Activated T-helper 1 cell treated with anti-CD3 and anti-CD28 coated beads, Interleukin-12 subunit alpha, Interleukin-12 subunit beta, Interleukin-2, Interleukin-4 antibody, amounts not matched to agents 30 ng/mL and 10 ng/mL and 1 ng/mL, durations not matched to agents 14 hours and 24 hours and 36 hours (primary cell): ENCODE measurements at regions not wholly inside any gene's neighbourhood (a gene's known extent, or its start where the extent isn't known, plus 50 kb on each side); places are given as distances from the start of the nearest gene placed in this dataset.
"Not testable (repeated sequence)": the region's sequence is repeated elsewhere in the genome, so short reads cannot be mapped to it uniquely, and the experiment has no call there.

Source experiments
- DNase-seq: peaks from one replicate; pipeline ENCODE4 v3.0.0; 2021; ENCODE audit warnings: low spot score
- H3K27ac Mint-ChIP-seq: one replicate; pipeline ENCODE4 v1.8.0; 2021; ENCODE audit warnings: mild to moderate bottlenecking, mixed read lengths
- H3K27me3 Mint-ChIP-seq: one replicate; pipeline ENCODE4 v1.8.0; 2022; ENCODE audit warnings: mild to moderate bottlenecking, moderate library complexity, mixed read lengths; ENCODE audit not compliant: insufficient read depth
- H3K36me3 Mint-ChIP-seq: one replicate; pipeline ENCODE4 v1.8.0; 2021; ENCODE audit warnings: low read depth, mixed read lengths
- H3K4me1 Mint-ChIP-seq: one replicate; pipeline ENCODE4 v1.8.0; 2021; ENCODE audit warnings: low read depth, mixed read lengths
- H3K4me3 Mint-ChIP-seq: one replicate; pipeline ENCODE4 v1.8.0; 2021; ENCODE audit warnings: mild to moderate bottlenecking, moderate library complexity, mixed read lengths
- H3K9me3 Mint-ChIP-seq: one replicate; pipeline ENCODE4 v1.8.0; 2021; ENCODE audit warnings: mixed read lengths
- intact Hi-C: fragments of 100-400 bp; cut with micrococcal nuclease; formaldehyde crosslinking; loops from one replicate; pipeline ENCODE4 v1.15.1; 2024

DNA sequence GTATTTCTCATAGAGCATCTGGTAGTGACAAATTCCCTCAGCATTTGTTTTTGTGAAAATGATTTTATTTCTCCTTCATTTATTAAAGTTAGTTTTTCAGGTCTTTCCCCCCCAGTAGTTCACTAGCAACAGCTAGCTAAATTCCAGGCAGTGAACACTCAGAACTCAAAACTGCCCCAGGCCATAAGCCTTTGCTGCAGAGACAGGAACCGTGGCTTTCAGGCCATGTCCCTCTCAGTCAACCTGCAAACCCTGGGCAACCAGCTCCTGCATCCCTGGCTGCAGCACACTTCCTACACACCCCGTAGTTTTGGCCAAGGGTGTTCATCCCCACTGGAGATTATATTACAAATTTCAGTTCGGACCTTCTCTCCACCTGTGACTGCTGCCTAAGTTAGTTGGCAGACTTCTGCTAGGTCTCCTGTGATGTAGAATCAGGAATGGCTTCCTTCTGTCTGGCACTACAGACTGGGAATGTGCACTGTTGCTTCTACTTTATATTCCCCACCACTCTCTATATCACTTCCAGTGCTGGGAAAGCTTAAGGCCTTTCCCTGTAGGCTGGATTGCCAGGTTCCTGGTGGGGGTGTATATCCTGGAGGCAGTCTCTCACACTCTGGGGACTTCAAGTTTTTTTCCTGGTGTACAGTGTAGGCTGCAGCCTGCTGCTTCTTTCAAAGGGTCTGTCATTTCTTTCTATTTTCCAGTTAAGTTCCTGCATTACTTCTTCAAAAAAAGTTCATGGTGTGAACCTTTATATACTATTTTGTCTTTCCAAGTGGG is 924.4 kb upstream of the LRFN5 start:
- no peaks in the 10 kb centered on the region for H3K27me3 Mint-ChIP-seq
- no peak overlapping the region for H3K27ac Mint-ChIP-seq
- no peaks in the 10 kb centered on the region for H3K4me1 Mint-ChIP-seq
- H3K9me3 Mint-ChIP-seq: peaks cover 15% of the 10 kb centered on the region
- H3K36me3 Mint-ChIP-seq: no peaks in the 10 kb centered on the region
- DNase-seq: no peak
- no peak overlapping the region for H3K4me3 Mint-ChIP-seq
- intact Hi-C loops: no loop called here

DNA sequence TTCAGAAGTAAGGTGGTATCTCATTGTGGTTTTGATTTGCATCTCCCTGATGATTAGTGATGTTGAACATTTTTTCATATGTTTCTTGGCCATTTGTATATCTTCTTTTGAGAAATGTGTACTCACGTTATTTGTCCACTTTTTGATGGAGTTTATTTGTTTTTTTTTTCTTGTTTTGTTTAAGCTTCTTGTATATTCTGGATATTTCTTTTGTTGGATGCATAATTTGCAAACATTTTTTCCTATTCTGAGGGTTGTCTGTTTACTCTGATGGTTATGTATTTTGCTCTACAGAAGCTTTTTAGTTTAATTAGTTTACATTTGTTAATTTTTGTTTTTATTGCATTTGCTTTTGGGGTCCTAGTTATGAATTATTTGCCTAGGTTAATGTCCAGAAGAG is 927.4 kb upstream of the LRFN5 start:
- H3K4me1 Mint-ChIP-seq: no peaks in the 10 kb centered on the region
- H3K9me3 Mint-ChIP-seq: peaks cover 18% of the 10 kb centered on the region
- no peaks in the 10 kb centered on the region for H3K36me3 Mint-ChIP-seq
- H3K27me3 Mint-ChIP-seq: no peaks in the 10 kb centered on the region
- intact Hi-C loops: no loop called here
- DNase-seq: no peak
- H3K27ac Mint-ChIP-seq: no peak overlapping the region
- H3K4me3 Mint-ChIP-seq: no peak overlapping the region

DNA sequence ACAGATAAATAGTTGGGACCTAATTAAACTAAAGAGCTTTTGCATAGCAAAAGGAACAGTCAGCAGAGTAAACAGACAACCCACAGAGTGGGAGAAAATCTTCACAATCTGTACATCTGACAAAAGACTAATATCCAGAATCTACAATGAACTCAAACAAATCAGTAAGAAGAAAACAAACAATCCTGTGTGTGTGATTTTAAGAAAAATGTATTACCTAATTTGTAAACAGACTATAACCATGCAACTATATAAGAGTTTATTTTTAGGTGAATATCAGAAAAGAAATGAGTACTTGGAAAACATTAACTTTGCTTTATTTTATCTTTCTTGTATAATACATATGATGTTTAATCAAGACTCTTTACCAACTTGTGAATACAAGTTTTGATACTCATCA is 929.5 kb upstream of the LRFN5 start:
- intact Hi-C loops, H3K36me3 Mint-ChIP-seq: not testable (repeated sequence)

DNA sequence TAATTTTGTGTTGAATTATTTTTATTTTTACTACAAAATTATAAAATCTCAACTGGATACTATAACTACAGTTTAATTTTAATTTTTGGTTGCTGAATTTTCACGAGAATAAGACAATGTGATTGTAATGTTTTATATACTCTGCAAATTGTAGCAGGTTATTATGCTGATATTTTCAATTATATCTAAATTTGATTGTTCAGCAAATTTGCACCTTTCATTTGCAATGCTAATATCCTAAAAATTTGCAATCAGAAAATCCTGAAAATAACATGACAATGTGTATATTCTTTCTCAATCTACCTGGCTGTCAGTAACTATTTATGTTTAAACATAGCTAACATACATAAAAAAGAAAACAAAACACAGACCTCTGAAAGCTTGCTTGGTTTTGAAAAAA is 932.2 kb upstream of the LRFN5 start:
- Mint-ChIP-seq H3K27ac (no peak overlapping the region), H3K9me3 (peaks cover 15% of the 10 kb centered on the region), H3K4me1 (no peaks in the 10 kb centered on the region), H3K27me3 (no peaks in the 10 kb centered on the region), H3K36me3 (no peaks in the 10 kb centered on the region), H3K4me3 (no peak overlapping the region)
- intact Hi-C loops: no loop called here
- no peak for DNase-seq

More for the DNA sequence above, 929.5 kb upstream of the LRFN5 start:
- H3K27me3 Mint-ChIP-seq, DNase-seq, H3K4me3 Mint-ChIP-seq, H3K4me1 Mint-ChIP-seq, H3K27ac Mint-ChIP-seq: not testable (repeated sequence)
- H3K9me3 Mint-ChIP-seq: peaks cover 22% of the 10 kb centered on the region

DNA sequence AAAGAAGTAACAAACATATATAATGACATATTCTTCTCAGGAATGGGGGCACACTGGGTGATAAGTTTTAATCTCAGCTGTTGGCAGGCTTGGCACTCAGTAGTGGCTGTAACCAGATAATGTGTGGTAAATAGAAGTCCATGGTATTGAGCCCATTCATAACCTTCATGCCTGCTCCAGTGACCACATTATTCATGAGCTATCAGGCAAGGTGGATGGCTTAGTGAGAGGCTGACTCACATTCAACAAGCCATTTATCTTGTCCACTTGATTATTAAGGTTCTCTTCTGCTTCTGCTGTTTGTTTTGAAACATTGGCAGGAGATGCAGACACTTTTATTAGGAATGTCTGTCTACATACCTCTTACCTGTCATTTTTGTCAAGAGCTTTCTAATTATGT is 950.4 kb upstream of the LRFN5 start:
- intact Hi-C loops: no loop called here
- Mint-ChIP-seq H3K27me3 (no peaks in the 10 kb centered on the region), H3K27ac (no peak overlapping the region), H3K4me3 (no peak overlapping the region), H3K36me3 (no peaks in the 10 kb centered on the region), H3K4me1 (no peaks in the 10 kb centered on the region), H3K9me3 (peaks cover 9% of the 10 kb centered on the region)
- no peak for DNase-seq

DNA sequence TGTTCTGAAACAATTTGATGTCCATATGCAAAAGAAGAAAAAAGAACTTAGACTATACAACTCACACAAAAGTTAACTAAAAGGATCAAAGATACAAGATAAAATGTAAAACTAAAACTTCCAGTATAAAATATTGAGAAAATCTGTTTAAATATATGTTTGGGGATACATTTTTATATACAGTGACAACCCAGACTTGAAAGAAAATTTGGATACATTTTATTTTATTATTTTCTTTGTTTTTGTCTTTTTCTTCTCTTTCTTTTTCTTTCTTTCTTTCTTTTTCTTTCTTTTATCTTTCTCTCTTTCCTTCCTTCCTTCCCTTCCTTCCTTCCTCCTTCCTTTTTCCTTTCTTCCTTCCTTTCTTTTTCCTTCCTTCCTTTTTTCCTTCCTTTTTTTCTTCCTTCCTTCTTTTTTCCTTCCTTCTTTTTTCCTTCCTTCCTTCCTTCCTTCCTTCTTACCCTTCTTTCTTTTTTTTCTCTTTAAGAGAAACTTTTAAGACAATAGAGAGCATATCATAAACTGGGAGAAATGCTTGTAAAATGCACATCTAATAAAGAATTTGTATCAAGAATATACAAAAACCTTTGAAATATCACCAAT is 954.5 kb upstream of the LRFN5 start:
- no peaks in the 10 kb centered on the region for H3K27me3 Mint-ChIP-seq
- H3K27ac Mint-ChIP-seq: no peak overlapping the region
- intact Hi-C loops: no loop called here
- peaks cover 4% of the 10 kb centered on the region for H3K9me3 Mint-ChIP-seq
- no peaks in the 10 kb centered on the region for H3K4me1 Mint-ChIP-seq
- no peaks in the 10 kb centered on the region for H3K36me3 Mint-ChIP-seq
- H3K4me3 Mint-ChIP-seq: no peak overlapping the region
- no peak for DNase-seq

DNA sequence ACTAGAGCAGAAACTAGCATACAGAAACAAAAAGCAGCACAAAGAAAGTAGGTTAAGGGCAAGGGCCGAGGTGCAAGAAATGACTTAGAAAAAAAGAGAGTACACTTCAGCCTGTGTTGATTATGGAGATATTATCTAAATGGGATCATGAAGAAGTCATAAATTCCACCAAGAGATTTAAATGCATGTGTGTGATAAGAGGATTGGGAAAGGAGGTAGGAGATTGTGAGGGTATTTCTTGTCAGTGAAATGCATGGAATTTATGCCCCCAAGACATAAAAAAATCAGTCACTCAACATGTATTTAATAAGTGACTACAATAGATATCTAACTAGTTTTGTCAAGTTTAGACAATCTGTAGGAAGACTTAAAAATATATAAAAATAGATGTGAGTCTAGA is 976.2 kb upstream of the LRFN5 start:
- no peak overlapping the region for H3K27ac Mint-ChIP-seq
- no peaks in the 10 kb centered on the region for H3K27me3 Mint-ChIP-seq
- no peaks in the 10 kb centered on the region for H3K36me3 Mint-ChIP-seq
- H3K4me3 Mint-ChIP-seq: no peak overlapping the region
- no peaks in the 10 kb centered on the region for H3K4me1 Mint-ChIP-seq
- peaks cover 12% of the 10 kb centered on the region for H3K9me3 Mint-ChIP-seq
- intact Hi-C loops: no loop called here
- no peak for DNase-seq

DNA sequence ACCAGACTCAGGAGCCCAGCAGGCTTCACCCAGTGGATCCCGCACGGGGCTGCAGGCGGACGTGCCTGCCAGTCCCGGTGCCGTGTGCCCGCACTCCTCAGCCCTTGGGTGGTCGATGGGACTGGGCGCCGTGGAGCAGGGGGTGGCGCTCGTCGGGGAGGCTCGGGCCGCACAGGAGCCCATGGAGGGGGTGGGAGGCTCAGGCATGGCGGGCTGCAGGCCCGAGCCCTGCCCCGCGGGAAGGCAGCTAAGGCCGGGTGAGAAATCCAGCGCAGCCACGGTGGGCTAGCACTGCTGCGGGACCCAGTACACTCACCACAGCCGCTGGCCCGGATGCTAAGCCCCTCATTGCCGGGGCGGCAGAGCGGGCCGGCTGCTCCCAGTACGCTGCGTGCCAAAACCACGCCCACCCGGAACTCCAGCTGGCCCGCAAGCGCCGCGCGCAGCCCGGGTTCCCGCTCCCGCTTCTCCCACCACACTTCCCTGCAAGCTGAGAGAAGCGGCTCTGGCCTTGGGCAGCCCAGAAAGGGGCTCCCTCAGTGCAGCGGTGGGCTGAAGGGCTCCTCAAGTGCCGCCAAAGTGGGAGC is 977.0 kb upstream of the LRFN5 start:
- not testable (repeated sequence) for H3K27ac Mint-ChIP-seq

DNA sequence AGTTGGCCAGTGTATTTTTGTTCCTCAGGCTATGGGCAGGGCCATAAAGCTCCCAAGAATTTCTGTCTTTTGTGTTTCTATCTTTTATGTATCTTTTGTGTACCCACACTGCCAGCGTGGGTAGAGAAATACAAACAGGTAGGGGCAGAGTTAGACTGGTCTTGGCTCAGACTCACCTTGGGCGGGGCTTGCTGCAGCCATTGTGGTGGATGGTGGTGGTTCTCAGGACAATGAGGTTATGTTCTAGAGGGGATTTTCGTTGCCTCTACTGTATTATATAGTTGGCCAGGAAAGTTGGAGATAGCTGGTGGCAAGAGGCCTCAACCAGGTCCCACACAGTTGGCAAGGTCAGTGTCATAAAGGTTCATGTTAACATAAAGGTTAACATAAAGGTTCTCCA is 977.5 kb upstream of the LRFN5 start:
- intact Hi-C loops: no loop called here
- no peaks in the 10 kb centered on the region for H3K36me3 Mint-ChIP-seq
- no peak overlapping the region for H3K4me3 Mint-ChIP-seq
- no peak for DNase-seq
- H3K9me3 Mint-ChIP-seq: peaks cover 12% of the 10 kb centered on the region
- H3K27ac Mint-ChIP-seq: no peak overlapping the region
- no peaks in the 10 kb centered on the region for H3K4me1 Mint-ChIP-seq
- H3K27me3 Mint-ChIP-seq: no peaks in the 10 kb centered on the region

More for the DNA sequence above, 977.0 kb upstream of the LRFN5 start:
- H3K36me3 Mint-ChIP-seq, H3K4me1 Mint-ChIP-seq, intact Hi-C loops, DNase-seq, H3K27me3 Mint-ChIP-seq, H3K4me3 Mint-ChIP-seq: not testable (repeated sequence)
- peaks cover 12% of the 10 kb centered on the region for H3K9me3 Mint-ChIP-seq

DNA sequence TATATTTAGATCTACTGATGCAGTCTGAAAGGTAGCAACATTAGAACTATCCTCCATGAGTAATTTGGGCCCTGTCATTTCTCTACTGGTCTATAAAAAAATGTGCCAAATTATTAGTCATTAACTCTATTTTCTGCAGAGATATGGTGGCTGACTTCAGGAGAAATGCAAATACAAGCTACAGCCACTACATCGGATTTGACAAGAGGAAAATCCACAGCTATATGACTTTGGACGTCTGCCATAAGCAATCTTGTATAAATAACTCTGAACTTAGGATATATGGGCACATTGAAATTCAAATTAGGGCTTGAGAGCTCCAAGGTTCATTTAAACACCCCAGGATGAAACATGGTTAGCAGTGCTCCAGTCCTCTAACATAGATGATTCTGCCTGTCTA is 983.0 kb upstream of the LRFN5 start:
- intact Hi-C loops: no loop called here
- no peak for DNase-seq
- no peaks in the 10 kb centered on the region for H3K27me3 Mint-ChIP-seq
- H3K4me1 Mint-ChIP-seq: no peaks in the 10 kb centered on the region
- peaks cover 2% of the 10 kb centered on the region for H3K9me3 Mint-ChIP-seq
- H3K4me3 Mint-ChIP-seq: no peak overlapping the region
- H3K27ac Mint-ChIP-seq: no peak overlapping the region
- no peaks in the 10 kb centered on the region for H3K36me3 Mint-ChIP-seq

DNA sequence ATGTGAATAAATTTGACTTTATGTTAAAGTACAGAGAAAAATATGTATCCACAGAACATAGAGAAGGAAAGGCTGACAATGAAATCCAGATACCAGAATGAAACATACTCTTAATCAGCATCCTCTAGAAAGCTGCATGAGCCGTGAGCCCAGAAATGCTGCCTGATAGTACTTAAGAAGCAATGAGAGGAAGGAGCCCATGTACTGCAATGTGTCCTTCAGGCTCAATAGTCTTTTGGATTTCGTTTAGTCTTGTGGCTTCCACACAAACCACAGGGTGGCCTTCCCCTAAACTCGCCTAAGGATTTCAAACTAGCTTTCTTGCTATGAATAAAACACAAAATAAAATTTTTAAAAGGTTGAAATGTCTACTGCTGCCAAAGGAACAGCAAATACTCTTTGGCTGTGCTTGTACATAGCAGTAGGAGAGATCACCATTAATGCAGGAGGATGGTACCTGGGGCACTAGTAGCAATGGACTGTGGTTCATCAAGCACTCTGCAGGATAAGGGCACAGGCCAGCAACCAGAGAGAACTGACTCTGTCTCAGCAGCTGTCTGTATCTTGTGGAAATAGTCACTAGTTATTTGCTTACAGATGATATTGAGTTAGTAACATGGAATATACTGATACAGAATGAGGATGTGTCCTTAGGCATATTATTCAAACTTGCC is 988.3 kb upstream of the LRFN5 start:
- intact Hi-C loops: no loop called here
- no peaks in the 10 kb centered on the region for H3K9me3 Mint-ChIP-seq
- no peaks in the 10 kb centered on the region for H3K4me1 Mint-ChIP-seq
- no peak overlapping the region for H3K27ac Mint-ChIP-seq
- H3K27me3 Mint-ChIP-seq: no peaks in the 10 kb centered on the region
- no peaks in the 10 kb centered on the region for H3K36me3 Mint-ChIP-seq
- DNase-seq: no peak
- H3K4me3 Mint-ChIP-seq: no peak overlapping the region

DNA sequence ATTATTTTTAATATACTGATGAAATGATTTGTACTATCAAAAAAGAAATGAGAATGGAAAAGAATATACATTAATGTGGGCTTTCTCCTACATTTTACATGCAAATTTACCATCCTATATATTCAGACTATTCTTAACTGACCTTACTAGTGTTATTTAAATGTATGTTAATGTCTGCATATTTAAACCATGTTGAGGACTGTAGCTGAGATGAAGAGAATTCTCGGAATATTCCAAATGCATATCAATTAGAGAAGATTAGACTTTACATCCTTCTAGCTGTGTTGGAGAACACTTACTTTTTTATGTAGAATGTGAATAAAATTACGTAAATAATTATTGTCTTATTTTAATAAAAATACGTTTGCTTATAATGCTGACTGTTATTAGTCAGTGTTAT is 990.1 kb upstream of the LRFN5 start:
- H3K36me3 Mint-ChIP-seq: no peaks in the 10 kb centered on the region
- intact Hi-C loops: no loop called here
- no peaks in the 10 kb centered on the region for H3K27me3 Mint-ChIP-seq
- no peak overlapping the region for H3K27ac Mint-ChIP-seq
- H3K4me1 Mint-ChIP-seq: no peaks in the 10 kb centered on the region
- H3K4me3 Mint-ChIP-seq: no peak overlapping the region
- H3K9me3 Mint-ChIP-seq: no peaks in the 10 kb centered on the region
- no peak for DNase-seq

DNA sequence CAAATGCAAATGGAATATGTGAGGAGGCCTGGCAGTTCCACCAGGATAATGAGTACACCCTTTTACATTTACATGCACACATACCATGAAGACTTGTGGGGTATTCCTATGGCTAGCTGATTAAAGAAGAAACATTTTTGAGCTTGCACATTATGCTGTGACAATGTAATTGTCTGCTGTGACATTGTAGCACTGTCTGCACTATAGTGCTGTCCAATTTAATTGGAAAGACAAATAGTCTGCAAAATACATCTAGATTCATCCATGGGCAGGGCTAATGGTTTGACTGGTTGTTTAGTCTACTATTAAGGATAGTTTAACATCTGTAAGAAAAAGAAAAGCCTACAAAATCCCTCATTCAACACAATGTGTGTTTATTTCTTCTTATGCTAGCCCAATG is 1005.6 kb upstream of the LRFN5 start:
- no peaks in the 10 kb centered on the region for H3K9me3 Mint-ChIP-seq
- H3K36me3 Mint-ChIP-seq: no peaks in the 10 kb centered on the region
- no peak overlapping the region for H3K27ac Mint-ChIP-seq
- H3K4me1 Mint-ChIP-seq: no peaks in the 10 kb centered on the region
- DNase-seq: no peak
- intact Hi-C loops: no loop called here
- no peaks in the 10 kb centered on the region for H3K27me3 Mint-ChIP-seq
- H3K4me3 Mint-ChIP-seq: no peak overlapping the region
